UCSD-AML1 (cell line): ENCODE measurements at regions not wholly inside any gene's neighbourhood (a gene's known extent, or its start where the extent isn't known, plus 50 kb on each side); places are given as distances from the start of the nearest gene placed in this dataset.

ENCODE experiments used
- DNase-seq: peaks from one replicate; lab custom pipeline; 2025; ENCODE audit not compliant: unreplicated experiment; lab: John Stamatoyannopoulos, UW

GRCh38 chr7:52712938-52713337, 322.5 kb upstream of the POM121L12 start:
- DNase-seq, result no peak

- DNase-seq, result no peak
Observed at GRCh38 chr7:52711951-52712350, 323.5 kb upstream of the POM121L12 start.

- no peak for DNase-seq
Observed at GRCh38 chr7:52708846-52709245, 326.6 kb upstream of the POM121L12 start.

- no peak for DNase-seq
Observed at GRCh38 chr7:52705768-52706167, 329.7 kb upstream of the POM121L12 start.

- no peak for DNase-seq
Observed at GRCh38 chr7:52700349-52700748, 335.1 kb upstream of the POM121L12 start.

- no peak for DNase-seq
Observed at GRCh38 chr7:52695973-52696595, 339.3 kb upstream of the POM121L12 start.

GRCh38 chr7:52691257-52691656, 344.2 kb upstream of the POM121L12 start:
- DNase-seq, result no peak

- DNase-seq, result no peak
Observed at GRCh38 chr7:52689912-52690311, 345.5 kb upstream of the POM121L12 start.

GRCh38 chr7:52685333-52685732, 350.1 kb upstream of the POM121L12 start:
- DNase-seq, result no peak

- no peak for DNase-seq
Observed at GRCh38 chr7:52684388-52684787, 351.0 kb upstream of the POM121L12 start.

GRCh38 chr7:52682993-52683392, 352.4 kb upstream of the POM121L12 start:
- no peak for DNase-seq

GRCh38 chr7:52670608-52671225, 364.7 kb upstream of the POM121L12 start:
- no peak for DNase-seq

- DNase-seq, result no peak
Observed at GRCh38 chr7:52669031-52669430, 366.4 kb upstream of the POM121L12 start.

- DNase-seq, result no peak
Observed at GRCh38 chr7:52668435-52668834, 367.0 kb upstream of the POM121L12 start.

- DNase-seq, result no peak
Observed at GRCh38 chr7:52659178-52659577, 376.3 kb upstream of the POM121L12 start.

- DNase-seq, result no peak
Observed at GRCh38 chr7:52656098-52656497, 379.3 kb upstream of the POM121L12 start.

GRCh38 chr7:52652621-52653020, 382.8 kb upstream of the POM121L12 start:
- DNase-seq, result no peak

- DNase-seq, result no peak
Observed at GRCh38 chr7:52648872-52649271, 386.6 kb upstream of the POM121L12 start.

- DNase-seq, result no peak
Observed at GRCh38 chr7:52647046-52647445, 388.4 kb upstream of the POM121L12 start.

- DNase-seq, result no peak
Observed at GRCh38 chr7:52639981-52640380, 395.5 kb upstream of the POM121L12 start.

- no peak for DNase-seq
Observed at GRCh38 chr7:52639126-52639525, 396.3 kb upstream of the POM121L12 start.

- DNase-seq, result no peak
Observed at GRCh38 chr7:52635021-52635420, 400.4 kb upstream of the POM121L12 start.

- no peak for DNase-seq
Observed at GRCh38 chr7:52620849-52621248, 414.6 kb upstream of the POM121L12 start.
